Stimulated activated CD4-positive, alpha-beta T cell treated with anti-CD3 and anti-CD28 coated beads, Interleukin-4, amount 100 ng/mL, for 48 hours (primary cell): ENCODE measurements at regions not wholly inside any gene's neighbourhood (a gene's known extent, or its start where the extent isn't known, plus 50 kb on each side); places are given as distances from the start of the nearest gene placed in this dataset.

ENCODE experiments used
- DNase-seq, 2 donors: peaks; one replicate each; pipeline ENCODE4 v3.0.0-alpha.2; 2020; ENCODE audit warnings: low read depth in 2 of 2

- no peak for DNase-seq
These were observed 183.4 kb upstream of the CNR1 start for GRCh38 chr6:88349511-88349910.

GRCh38 chr6:88342336-88342735 is 176.2 kb upstream of the CNR1 start:
- DNase-seq: no peak

GRCh38 chr6:88339761-88340160 is 173.6 kb upstream of the CNR1 start:
- DNase-seq: no peak

GRCh38 chr6:88321306-88321705 is 155.2 kb upstream of the CNR1 start:
- DNase-seq: no peak

- DNase-seq: no peak
These were observed 145.4 kb upstream of the CNR1 start for GRCh38 chr6:88311561-88311960.

- DNase-seq: no peak
These were observed 138.4 kb upstream of the CNR1 start for GRCh38 chr6:88304520-88304919.

GRCh38 chr6:88302769-88303225 is 136.7 kb upstream of the CNR1 start:
- no peak for DNase-seq

- DNase-seq: no peak
These were observed 136.0 kb upstream of the CNR1 start for GRCh38 chr6:88301888-88302768.

- no peak for DNase-seq
These were observed 135.1 kb upstream of the CNR1 start for GRCh38 chr6:88301256-88301655.

- DNase-seq: no peak
These were observed 132.1 kb upstream of the CNR1 start for GRCh38 chr6:88298066-88298845.

- DNase-seq: no peak
These were observed 130.5 kb upstream of the CNR1 start for GRCh38 chr6:88296694-88297093.

- no peak for DNase-seq
These were observed 129.5 kb upstream of the CNR1 start for GRCh38 chr6:88295663-88296062.

GRCh38 chr6:88294702-88295101 is 128.6 kb upstream of the CNR1 start:
- DNase-seq: no peak

GRCh38 chr6:88290411-88290810 is 124.3 kb upstream of the CNR1 start:
- no peak for DNase-seq

GRCh38 chr6:88287696-88288095 is 121.5 kb upstream of the CNR1 start:
- no peak for DNase-seq

GRCh38 chr6:88276331-88276730 is 110.2 kb upstream of the CNR1 start:
- no peak for DNase-seq

GRCh38 chr6:88268508-88268907 is 102.4 kb upstream of the CNR1 start:
- no peak for DNase-seq

GRCh38 chr6:88266126-88266525 is 100.0 kb upstream of the CNR1 start:
- no peak for DNase-seq

- DNase-seq: no peak
These were observed 97.4 kb upstream of the CNR1 start for GRCh38 chr6:88263591-88263990.

GRCh38 chr6:88262332-88262731 is 96.2 kb upstream of the CNR1 start:
- DNase-seq: no peak

GRCh38 chr6:88251301-88251700 is 85.2 kb upstream of the CNR1 start:
- no peak for DNase-seq

- DNase-seq: no peak
These were observed 82.7 kb upstream of the CNR1 start for GRCh38 chr6:88248709-88249321.

- no peak for DNase-seq
These were observed 80.5 kb upstream of the CNR1 start for GRCh38 chr6:88246654-88247053.
